ENCODE measurements at regions not wholly inside any gene's neighbourhood (a gene's known extent, or its start where the extent isn't known, plus 50 kb on each side); places are given as distances from the start of the nearest gene placed in this dataset.

GRCh38 chr12:131254374-131254773 is 300.7 kb downstream of the ADGRD1 start:
- Histone ChIP-seq H3K79me2 (replicated peaks; ENCODE audit: insufficient read depth, low read length) (no peaks in the 10 kb centered on the region), H3K4me2 (ENCODE audit: low read length) (no peak overlapping the region)
- TF ChIP-seq, protein P1, sequence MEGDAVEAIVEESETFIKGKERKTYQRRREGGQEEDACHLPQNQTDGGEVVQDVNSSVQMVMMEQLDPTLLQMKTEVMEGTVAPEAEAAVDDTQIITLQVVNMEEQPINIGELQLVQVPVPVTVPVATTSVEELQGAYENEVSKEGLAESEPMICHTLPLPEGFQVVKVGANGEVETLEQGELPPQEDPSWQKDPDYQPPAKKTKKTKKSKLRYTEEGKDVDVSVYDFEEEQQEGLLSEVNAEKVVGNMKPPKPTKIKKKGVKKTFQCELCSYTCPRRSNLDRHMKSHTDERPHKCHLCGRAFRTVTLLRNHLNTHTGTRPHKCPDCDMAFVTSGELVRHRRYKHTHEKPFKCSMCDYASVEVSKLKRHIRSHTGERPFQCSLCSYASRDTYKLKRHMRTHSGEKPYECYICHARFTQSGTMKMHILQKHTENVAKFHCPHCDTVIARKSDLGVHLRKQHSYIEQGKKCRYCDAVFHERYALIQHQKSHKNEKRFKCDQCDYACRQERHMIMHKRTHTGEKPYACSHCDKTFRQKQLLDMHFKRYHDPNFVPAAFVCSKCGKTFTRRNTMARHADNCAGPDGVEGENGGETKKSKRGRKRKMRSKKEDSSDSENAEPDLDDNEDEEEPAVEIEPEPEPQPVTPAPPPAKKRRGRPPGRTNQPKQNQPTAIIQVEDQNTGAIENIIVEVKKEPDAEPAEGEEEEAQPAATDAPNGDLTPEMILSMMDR (IDR thresholded peaks at IDR 0.05; ENCODE audit: poor library complexity, severe bottlenecking): no peak
- no peak for TF ChIP-seq MXI1 (conservative IDR thresholded peaks at IDR 0.05; ENCODE audit: poor library complexity, severe bottlenecking)

DNA sequence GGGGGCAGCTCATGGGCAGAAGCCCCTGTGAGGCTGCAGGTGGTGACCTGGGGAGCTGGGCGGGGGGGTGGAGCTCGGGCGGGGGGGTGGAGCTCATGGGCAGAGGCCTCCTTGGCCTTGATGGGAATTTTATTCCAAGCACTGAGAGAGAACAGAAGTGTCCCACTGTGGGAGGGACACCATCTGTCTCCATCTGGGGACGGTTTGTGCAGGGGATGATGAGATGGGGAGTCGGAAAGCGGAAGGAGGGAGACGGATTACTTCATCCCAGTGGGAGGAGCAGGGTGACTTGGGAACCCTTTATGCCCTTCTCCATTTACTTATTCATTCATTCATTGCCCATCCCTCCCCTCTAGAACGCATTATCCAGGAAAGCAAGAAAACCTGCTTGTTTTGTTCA is 304.7 kb downstream of the ADGRD1 start:
- no peak overlapping the region for H3K4me2 ChIP-seq (ENCODE audit: low read length)
- H3K27ac ChIP-seq (ENCODE audit: low read length): no peak overlapping the region
- no peaks in the 10 kb centered on the region for H3K9me3 ChIP-seq (ENCODE audit: low read length)
- no peak overlapping the region for H3K4me3 ChIP-seq (ENCODE audit: low read length)
- no peaks in the 10 kb centered on the region for H3K9me2 ChIP-seq (ENCODE audit: insufficient read depth, low read length)
- H4K20me1 ChIP-seq (ENCODE audit: insufficient read depth): no peaks in the 10 kb centered on the region
- no peak overlapping the region for H2AFZ ChIP-seq (ENCODE audit: low read depth, low read length)
- H3K9ac ChIP-seq (ENCODE audit: low read length): no peak overlapping the region
- no peaks in the 10 kb centered on the region for H3F3A ChIP-seq (ENCODE audit: insufficient read depth, low read length, poor library complexity, severe bottlenecking)
- TF ChIP-seq TAF1 (IDR thresholded peaks at IDR 0.05; ENCODE audit: low read depth) (no peak), EZH2 (IDR thresholded peaks at IDR 0.05; ENCODE audit: borderline replicate concordance, insufficient read depth, low read length, poor library complexity, severe bottlenecking) (no peak), POLR2AphosphoS5 (IDR thresholded peaks at IDR 0.05) (no peak), MXI1 (conservative IDR thresholded peaks at IDR 0.05; ENCODE audit: poor library complexity, severe bottlenecking) (no peak), RAD21 (conservative IDR thresholded peaks at IDR 0.05) (no peak), EP300 (conservative IDR thresholded peaks at IDR 0.05; ENCODE audit: poor library complexity, severe bottlenecking) (no peak), SMC3 (conservative IDR thresholded peaks at IDR 0.05; ENCODE audit: poor library complexity) (no peak)
- TF ChIP-seq, protein P1 (IDR thresholded peaks at IDR 0.05; ENCODE audit: poor library complexity, severe bottlenecking): no peak
- TF ChIP-seq, protein P2, sequence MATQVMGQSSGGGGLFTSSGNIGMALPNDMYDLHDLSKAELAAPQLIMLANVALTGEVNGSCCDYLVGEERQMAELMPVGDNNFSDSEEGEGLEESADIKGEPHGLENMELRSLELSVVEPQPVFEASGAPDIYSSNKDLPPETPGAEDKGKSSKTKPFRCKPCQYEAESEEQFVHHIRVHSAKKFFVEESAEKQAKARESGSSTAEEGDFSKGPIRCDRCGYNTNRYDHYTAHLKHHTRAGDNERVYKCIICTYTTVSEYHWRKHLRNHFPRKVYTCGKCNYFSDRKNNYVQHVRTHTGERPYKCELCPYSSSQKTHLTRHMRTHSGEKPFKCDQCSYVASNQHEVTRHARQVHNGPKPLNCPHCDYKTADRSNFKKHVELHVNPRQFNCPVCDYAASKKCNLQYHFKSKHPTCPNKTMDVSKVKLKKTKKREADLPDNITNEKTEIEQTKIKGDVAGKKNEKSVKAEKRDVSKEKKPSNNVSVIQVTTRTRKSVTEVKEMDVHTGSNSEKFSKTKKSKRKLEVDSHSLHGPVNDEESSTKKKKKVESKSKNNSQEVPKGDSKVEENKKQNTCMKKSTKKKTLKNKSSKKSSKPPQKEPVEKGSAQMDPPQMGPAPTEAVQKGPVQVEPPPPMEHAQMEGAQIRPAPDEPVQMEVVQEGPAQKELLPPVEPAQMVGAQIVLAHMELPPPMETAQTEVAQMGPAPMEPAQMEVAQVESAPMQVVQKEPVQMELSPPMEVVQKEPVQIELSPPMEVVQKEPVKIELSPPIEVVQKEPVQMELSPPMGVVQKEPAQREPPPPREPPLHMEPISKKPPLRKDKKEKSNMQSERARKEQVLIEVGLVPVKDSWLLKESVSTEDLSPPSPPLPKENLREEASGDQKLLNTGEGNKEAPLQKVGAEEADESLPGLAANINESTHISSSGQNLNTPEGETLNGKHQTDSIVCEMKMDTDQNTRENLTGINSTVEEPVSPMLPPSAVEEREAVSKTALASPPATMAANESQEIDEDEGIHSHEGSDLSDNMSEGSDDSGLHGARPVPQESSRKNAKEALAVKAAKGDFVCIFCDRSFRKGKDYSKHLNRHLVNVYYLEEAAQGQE (IDR thresholded peaks at IDR 0.05; ENCODE audit: borderline replicate concordance): no peak
- H3K79me2 ChIP-seq (replicated peaks; ENCODE audit: insufficient read depth, low read length): no peaks in the 10 kb centered on the region
- H3K27me3 ChIP-seq (ENCODE audit: insufficient read depth, low read depth, low read length): no peaks in the 10 kb centered on the region
- H3K36me3 ChIP-seq (ENCODE audit: insufficient read depth, low read length): no peaks in the 10 kb centered on the region

More at GRCh38 chr12:131254374-131254773, 300.7 kb downstream of the ADGRD1 start:
- H2AFZ ChIP-seq (ENCODE audit: low read depth, low read length): no peak overlapping the region
- H3K36me3 ChIP-seq (ENCODE audit: insufficient read depth, low read length): no peaks in the 10 kb centered on the region
- H3K4me3 ChIP-seq (ENCODE audit: low read length): no peak overlapping the region
- H4K20me1 ChIP-seq (ENCODE audit: insufficient read depth): no peaks in the 10 kb centered on the region
- no peaks in the 10 kb centered on the region for H3K9me2 ChIP-seq (ENCODE audit: insufficient read depth, low read length)
- H3K27me3 ChIP-seq (ENCODE audit: insufficient read depth, low read depth, low read length): no peaks in the 10 kb centered on the region
- no peak overlapping the region for H3K27ac ChIP-seq (ENCODE audit: low read length)
- H3K9ac ChIP-seq (ENCODE audit: low read length): no peak overlapping the region
- no peaks in the 10 kb centered on the region for H3K9me3 ChIP-seq (ENCODE audit: low read length)
- H3F3A ChIP-seq (ENCODE audit: insufficient read depth, low read length, poor library complexity, severe bottlenecking): no peaks in the 10 kb centered on the region

All from neural cell (in vitro differentiated cells).